ENCODE measurements at regions not wholly inside any gene's neighbourhood (a gene's known extent, or its start where the extent isn't known, plus 50 kb on each side); places are given as distances from the start of the nearest gene placed in this dataset.

- DNase-seq (ENCODE audit: low read depth in 4 of 4, low spot score in 3 of 4) = no peak
Observed at GRCh38 chr18:41484069-41484468, 471.0 kb upstream of the PIK3C3 start.

- no peak for DNase-seq (ENCODE audit: low read depth in 4 of 4, low spot score in 3 of 4)
Observed at GRCh38 chr18:41482501-41482900, 472.5 kb upstream of the PIK3C3 start.

GRCh38 chr18:41466436-41467160 lies 488.4 kb upstream of the PIK3C3 start:
- no peak for DNase-seq (ENCODE audit: low read depth in 4 of 4, low spot score in 3 of 4)

- DNase-seq (ENCODE audit: low read depth in 4 of 4, low spot score in 3 of 4) = no peak
Observed at GRCh38 chr18:41465386-41465785, 489.6 kb upstream of the PIK3C3 start.

- no peak for DNase-seq (ENCODE audit: low read depth in 4 of 4, low spot score in 3 of 4)
Observed at GRCh38 chr18:41464278-41464677, 490.8 kb upstream of the PIK3C3 start.

- DNase-seq (ENCODE audit: low read depth in 4 of 4, low spot score in 3 of 4) = no peak
Observed at GRCh38 chr18:41462946-41463345, 492.1 kb upstream of the PIK3C3 start.

- no peak for DNase-seq (ENCODE audit: low read depth in 4 of 4, low spot score in 3 of 4)
Observed at GRCh38 chr18:41461114-41461513, 493.9 kb upstream of the PIK3C3 start.

GRCh38 chr18:41459656-41460055 lies 495.4 kb upstream of the PIK3C3 start:
- DNase-seq (ENCODE audit: low read depth in 4 of 4, low spot score in 3 of 4) = no peak

- no peak for DNase-seq (ENCODE audit: low read depth in 4 of 4, low spot score in 3 of 4)
Observed at GRCh38 chr18:41458376-41458775, 496.7 kb upstream of the PIK3C3 start.

GRCh38 chr18:41457765-41458326 lies 497.2 kb upstream of the PIK3C3 start:
- DNase-seq (ENCODE audit: low read depth in 4 of 4, low spot score in 3 of 4) = no peak

- DNase-seq (ENCODE audit: low read depth in 4 of 4, low spot score in 3 of 4) = no peak
Observed at GRCh38 chr18:41456831-41457230, 498.2 kb upstream of the PIK3C3 start.

- no peak for DNase-seq (ENCODE audit: low read depth in 4 of 4, low spot score in 3 of 4)
Observed at GRCh38 chr18:41449612-41450011, 505.4 kb upstream of the PIK3C3 start.

GRCh38 chr18:41444943-41445342 lies 510.1 kb upstream of the PIK3C3 start:
- DNase-seq (ENCODE audit: low read depth in 4 of 4, low spot score in 3 of 4) = no peak

- DNase-seq (ENCODE audit: low read depth in 4 of 4, low spot score in 3 of 4) = no peak
Observed at GRCh38 chr18:41436772-41437171, 518.3 kb upstream of the PIK3C3 start.

GRCh38 chr18:41418598-41418997 lies 536.4 kb upstream of the PIK3C3 start:
- DNase-seq (ENCODE audit: low read depth in 4 of 4, low spot score in 3 of 4) = no peak

- no peak for DNase-seq (ENCODE audit: low read depth in 4 of 4, low spot score in 3 of 4)
Observed at GRCh38 chr18:41416044-41416443, 539.0 kb upstream of the PIK3C3 start.

- DNase-seq (ENCODE audit: low read depth in 4 of 4, low spot score in 3 of 4) = no peak
Observed at GRCh38 chr18:41410006-41410405, 545.0 kb upstream of the PIK3C3 start.

GRCh38 chr18:41406834-41407233 lies 548.2 kb upstream of the PIK3C3 start:
- no peak for DNase-seq (ENCODE audit: low read depth in 4 of 4, low spot score in 3 of 4)

- DNase-seq (ENCODE audit: low read depth in 4 of 4, low spot score in 3 of 4) = no peak
Observed at GRCh38 chr18:41396861-41397260, 558.2 kb upstream of the PIK3C3 start.

GRCh38 chr18:41396211-41396610 lies 558.8 kb upstream of the PIK3C3 start:
- no peak for DNase-seq (ENCODE audit: low read depth in 4 of 4, low spot score in 3 of 4)

- DNase-seq (ENCODE audit: low read depth in 4 of 4, low spot score in 3 of 4) = no peak
Observed at GRCh38 chr18:41395695-41396094, 559.3 kb upstream of the PIK3C3 start.

All from right renal pelvis (tissue), 4 donors.